Peyer's patch (tissue), 4 donors: ENCODE measurements at regions not wholly inside any gene's neighbourhood (a gene's known extent, or its start where the extent isn't known, plus 50 kb on each side); places are given as distances from the start of the nearest gene placed in this dataset.

Experiments used
- DNase-seq, 3 donors: peaks; one replicate each; pipeline ENCODE4 v3.0.0-alpha.2; 2017 to 2019
- H3K27ac ChIP-seq, 4 donors: fragments of 200-600 bp; sonication (generic); one replicate each; pipeline ENCODE4 v1.5.1; 2016 to 2019
- H3K27me3 ChIP-seq, 2 donors: fragments of 200-600 bp; sonication (generic); one replicate each; pipeline ENCODE4 v1.5.1; 2019
- H3K36me3 ChIP-seq, 3 donors: fragments of 200-600 bp; sonication (generic); one replicate each; pipeline ENCODE4 v1.5.1; 2016 to 2019
- H3K4me1 ChIP-seq, 4 donors: fragments of 200-600 bp; sonication (generic); one replicate each; pipeline ENCODE4 v1.5.1; 2016 to 2019
- H3K4me3 ChIP-seq, 4 donors: fragments of 200-600 bp; sonication (generic); 1 replicate in 3 of 4; 2 replicates in 1 of 4; pipeline ENCODE4 v1.5.1; 2016 to 2019; ENCODE audit warnings: mild to moderate bottlenecking in 1 of 4
- H3K9me3 ChIP-seq, 4 donors: fragments of 200-600 bp; sonication (generic); one replicate each; pipeline ENCODE4 v1.5.1; 2016 to 2019; ENCODE audit warnings: mild to moderate bottlenecking in 1 of 4
- POLR2A ChIP-seq, 2 donors: fragments of 450-650 bp; IDR thresholded peaks; one replicate each; pipeline ENCODE4 v1.5.1; 2017; ENCODE audit warnings: antibody characterized with exemption in 2 of 2, mild to moderate bottlenecking in 2 of 2, moderate library complexity in 2 of 2
- TF ChIP-seq, protein P1 (sequence below), 6 experiments: fragments of 450-650 bp in 4 of 6; fragments of 200-600 bp in 2 of 6; sonication (generic) in 1 of 6; IDR thresholded peaks; one replicate each; pipeline ENCODE4 v1.5.1; 2017 to 2019; ENCODE audit warnings: antibody characterized with exemption in 6 of 6, mild to moderate bottlenecking in 3 of 6, moderate library complexity in 1 of 6

DNA sequence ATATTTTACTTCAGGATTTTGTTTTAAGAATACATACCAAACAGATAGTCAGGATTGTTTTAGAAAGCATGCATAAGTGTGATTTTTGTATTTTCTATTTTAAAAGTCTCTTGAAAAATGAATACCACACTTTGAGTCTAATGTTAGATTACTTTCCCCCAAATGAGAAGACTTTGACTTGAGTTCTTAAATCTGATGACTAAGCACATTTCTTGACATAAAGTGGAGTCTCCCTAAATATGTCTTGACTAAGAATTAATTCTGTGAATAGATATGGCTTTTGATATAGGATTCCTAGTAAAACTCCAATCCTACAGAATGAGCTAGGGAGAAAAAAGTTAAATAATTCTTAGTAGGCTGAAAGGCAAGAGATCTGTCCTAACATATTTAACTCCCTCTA, 624.2 kb upstream of the SPRY2 start:
- DNase-seq, result no peak
- TF ChIP-seq, protein P1, sequence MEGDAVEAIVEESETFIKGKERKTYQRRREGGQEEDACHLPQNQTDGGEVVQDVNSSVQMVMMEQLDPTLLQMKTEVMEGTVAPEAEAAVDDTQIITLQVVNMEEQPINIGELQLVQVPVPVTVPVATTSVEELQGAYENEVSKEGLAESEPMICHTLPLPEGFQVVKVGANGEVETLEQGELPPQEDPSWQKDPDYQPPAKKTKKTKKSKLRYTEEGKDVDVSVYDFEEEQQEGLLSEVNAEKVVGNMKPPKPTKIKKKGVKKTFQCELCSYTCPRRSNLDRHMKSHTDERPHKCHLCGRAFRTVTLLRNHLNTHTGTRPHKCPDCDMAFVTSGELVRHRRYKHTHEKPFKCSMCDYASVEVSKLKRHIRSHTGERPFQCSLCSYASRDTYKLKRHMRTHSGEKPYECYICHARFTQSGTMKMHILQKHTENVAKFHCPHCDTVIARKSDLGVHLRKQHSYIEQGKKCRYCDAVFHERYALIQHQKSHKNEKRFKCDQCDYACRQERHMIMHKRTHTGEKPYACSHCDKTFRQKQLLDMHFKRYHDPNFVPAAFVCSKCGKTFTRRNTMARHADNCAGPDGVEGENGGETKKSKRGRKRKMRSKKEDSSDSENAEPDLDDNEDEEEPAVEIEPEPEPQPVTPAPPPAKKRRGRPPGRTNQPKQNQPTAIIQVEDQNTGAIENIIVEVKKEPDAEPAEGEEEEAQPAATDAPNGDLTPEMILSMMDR (IDR thresholded peaks at IDR 0.05), result no peak
- no peak for TF ChIP-seq POLR2A (IDR thresholded peaks at IDR 0.05)

DNA sequence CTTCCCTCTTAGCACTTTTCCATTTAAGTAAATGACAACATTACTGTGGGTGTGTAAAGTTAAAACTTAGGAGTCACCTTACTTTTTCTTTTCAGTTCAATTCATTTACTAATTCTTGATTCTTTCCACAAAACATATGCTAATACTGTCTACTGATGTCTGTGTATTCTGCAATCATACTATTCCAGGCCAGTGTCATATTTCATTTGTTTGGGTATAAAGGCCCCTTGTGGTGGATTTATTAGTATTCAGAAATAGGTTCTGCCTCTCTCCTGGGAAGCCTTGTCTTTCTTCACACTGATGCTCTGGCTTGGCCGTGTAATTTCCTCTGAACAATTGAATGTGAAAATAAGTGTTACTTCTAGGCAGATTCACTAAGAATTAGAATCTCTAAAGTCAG, 621.9 kb upstream of the SPRY2 start:
- Histone ChIP-seq H3K4me1 (no peaks in the 10 kb centered on the region), H3K27me3 (no peaks in the 10 kb centered on the region), H3K9me3 (no peaks in the 10 kb centered on the region), H3K27ac (no peak overlapping the region), H3K4me3 (no peak overlapping the region), H3K36me3 (no peaks in the 10 kb centered on the region)
- no peak for DNase-seq
- TF ChIP-seq POLR2A (IDR thresholded peaks at IDR 0.05), result no peak
- TF ChIP-seq, protein P1 (IDR thresholded peaks at IDR 0.05), result no peak

More for the DNA sequence above, 624.2 kb upstream of the SPRY2 start:
- no peaks in the 10 kb centered on the region for H3K27me3 ChIP-seq
- H3K9me3 ChIP-seq, result no peaks in the 10 kb centered on the region
- H3K4me3 ChIP-seq, result no peak overlapping the region
- no peak overlapping the region for H3K27ac ChIP-seq
- no peaks in the 10 kb centered on the region for H3K36me3 ChIP-seq
- H3K4me1 ChIP-seq, result no peaks in the 10 kb centered on the region

DNA sequence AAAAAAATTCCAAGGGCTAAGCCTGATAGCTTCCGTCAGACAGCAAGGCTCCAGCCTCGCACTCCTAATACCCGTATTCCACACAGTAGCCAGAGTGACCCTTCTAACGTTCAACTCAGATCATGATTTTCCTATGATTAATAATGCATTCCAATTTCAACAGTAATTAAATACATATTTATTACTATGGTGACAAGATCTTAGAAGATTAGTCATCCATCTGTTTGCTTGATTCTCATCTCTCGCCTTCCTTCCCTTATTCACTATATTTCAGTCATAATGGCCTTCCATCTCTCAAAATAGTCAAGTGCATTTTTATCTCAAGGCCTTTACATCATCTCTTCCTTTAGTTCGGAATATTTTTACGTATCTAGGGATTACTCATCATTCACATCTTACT, 621.2 kb upstream of the SPRY2 start:
- no peak for DNase-seq
- no peaks in the 10 kb centered on the region for H3K4me1 ChIP-seq
- H3K9me3 ChIP-seq, result no peaks in the 10 kb centered on the region
- no peaks in the 10 kb centered on the region for H3K27me3 ChIP-seq
- H3K4me3 ChIP-seq, result no peak overlapping the region
- H3K36me3 ChIP-seq, result no peaks in the 10 kb centered on the region
- TF ChIP-seq, protein P1 (IDR thresholded peaks at IDR 0.05), result no peak
- no peak for TF ChIP-seq POLR2A (IDR thresholded peaks at IDR 0.05)
- H3K27ac ChIP-seq, result no peak overlapping the region

DNA sequence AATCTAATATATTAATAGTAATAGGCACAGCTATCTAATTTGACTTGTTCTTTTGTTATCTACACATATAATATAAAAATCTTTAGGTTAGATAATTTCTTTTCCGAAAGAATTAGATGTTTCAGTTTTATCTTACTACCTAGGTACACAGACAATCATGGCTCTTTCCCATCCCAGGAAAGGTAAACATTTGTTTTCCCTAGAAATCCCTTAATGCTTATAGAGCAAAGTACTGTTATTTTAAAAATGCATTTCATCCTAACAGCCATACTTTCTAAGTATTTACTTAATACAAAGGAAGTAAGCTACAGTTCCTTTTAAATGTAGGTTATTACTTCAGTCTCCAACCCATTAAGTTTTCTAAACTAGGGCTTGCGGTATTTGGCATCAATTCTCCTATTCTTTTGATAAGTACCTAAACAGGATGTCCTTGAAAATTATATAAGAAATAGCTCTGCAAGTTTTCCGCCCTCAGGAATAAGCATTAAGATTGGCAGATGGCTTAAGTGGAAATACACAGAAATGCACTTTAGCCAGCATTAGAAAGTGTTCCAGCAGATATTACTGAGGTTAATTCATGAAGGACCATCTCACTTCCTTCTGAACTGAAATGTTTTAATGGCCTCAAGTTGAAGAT, 616.2 kb upstream of the SPRY2 start:
- Histone ChIP-seq H3K27me3 (no peaks in the 10 kb centered on the region), H3K36me3 (no peaks in the 10 kb centered on the region), H3K4me3 (no peak overlapping the region), H3K4me1 (no peaks in the 10 kb centered on the region), H3K9me3 (no peaks in the 10 kb centered on the region), H3K27ac (no peak overlapping the region)
- DNase-seq, result no peak
- TF ChIP-seq POLR2A (IDR thresholded peaks at IDR 0.05), result no peak
- TF ChIP-seq, protein P1 (IDR thresholded peaks at IDR 0.05), result no peak

DNA sequence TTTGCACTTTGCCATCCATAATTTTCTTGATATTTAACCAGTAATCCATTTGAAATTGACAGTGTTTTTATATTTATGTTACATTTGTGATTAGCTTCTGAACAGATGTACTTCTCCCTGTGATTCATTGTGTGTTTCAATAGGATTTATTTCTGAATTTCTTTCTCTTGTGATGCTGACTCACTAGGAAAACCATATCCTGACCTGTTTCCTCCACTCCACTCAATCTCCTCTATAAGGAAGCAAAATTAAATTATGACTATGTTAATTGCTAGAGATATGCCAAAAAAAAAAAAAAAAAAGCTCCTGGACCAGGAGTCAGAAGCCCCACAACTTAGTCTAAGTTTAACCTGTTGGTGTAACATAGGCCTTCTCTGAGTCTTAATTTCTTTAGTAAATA, 614.6 kb upstream of the SPRY2 start:
- no peak for DNase-seq
- Histone ChIP-seq H3K4me3 (no peak overlapping the region), H3K36me3 (no peaks in the 10 kb centered on the region), H3K27ac (no peak overlapping the region), H3K9me3 (no peaks in the 10 kb centered on the region), H3K4me1 (no peaks in the 10 kb centered on the region), H3K27me3 (no peaks in the 10 kb centered on the region)
- no peak for TF ChIP-seq POLR2A (IDR thresholded peaks at IDR 0.05)
- TF ChIP-seq, protein P1 (IDR thresholded peaks at IDR 0.05), result no peak

DNA sequence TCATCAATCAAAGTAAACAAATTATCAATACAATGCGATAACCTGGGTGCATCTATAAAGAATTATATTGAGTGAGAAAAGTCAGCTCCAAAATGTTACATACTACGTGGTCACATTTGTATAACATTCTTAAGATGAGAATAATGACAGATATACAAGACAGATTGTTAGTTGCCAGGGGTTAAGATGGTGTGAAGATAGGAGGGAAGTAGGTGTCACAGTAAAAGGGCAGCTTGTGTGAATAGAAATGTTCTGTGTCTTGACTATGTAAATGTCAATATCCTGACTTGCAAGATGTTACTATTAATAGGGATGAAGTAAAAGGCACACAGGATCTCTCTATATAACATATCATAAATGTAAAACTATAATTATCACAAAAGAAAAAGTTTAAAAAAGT, 611.2 kb upstream of the SPRY2 start:
- Histone ChIP-seq H3K4me1 (no peaks in the 10 kb centered on the region), H3K27me3 (no peaks in the 10 kb centered on the region), H3K36me3 (no peaks in the 10 kb centered on the region), H3K27ac (no peak overlapping the region), H3K4me3 (no peak overlapping the region), H3K9me3 (no peaks in the 10 kb centered on the region)
- no peak for DNase-seq
- no peak for TF ChIP-seq POLR2A (IDR thresholded peaks at IDR 0.05)
- TF ChIP-seq, protein P1 (IDR thresholded peaks at IDR 0.05), result no peak
